NB4 (cell line): ENCODE measurements at regions not wholly inside any gene's neighbourhood (a gene's known extent, or its start where the extent isn't known, plus 50 kb on each side); places are given as distances from the start of the nearest gene placed in this dataset.

ENCODE experiments used
- MYC ChIP-seq: IDR thresholded peaks from 2 replicates; pipeline ENCODE4 v1.6.1; 2011; ENCODE audit warnings: low read depth, low read length
- POLR2A ChIP-seq: IDR thresholded peaks from 2 replicates; pipeline ENCODE4 v1.6.1; 2011; ENCODE audit warnings: mild to moderate bottlenecking; ENCODE audit not compliant: insufficient read length; ENCODE audit errors: extremely low read depth

GRCh38 chr13:84885868-84886267, 913.4 kb downstream of the SLITRK6 start:
- TF ChIP-seq POLR2A (no peak), MYC (no peak)
